ENCODE measurements at regions not wholly inside any gene's neighbourhood (a gene's known extent, or its start where the extent isn't known, plus 50 kb on each side); places are given as distances from the start of the nearest gene placed in this dataset.

DNA sequence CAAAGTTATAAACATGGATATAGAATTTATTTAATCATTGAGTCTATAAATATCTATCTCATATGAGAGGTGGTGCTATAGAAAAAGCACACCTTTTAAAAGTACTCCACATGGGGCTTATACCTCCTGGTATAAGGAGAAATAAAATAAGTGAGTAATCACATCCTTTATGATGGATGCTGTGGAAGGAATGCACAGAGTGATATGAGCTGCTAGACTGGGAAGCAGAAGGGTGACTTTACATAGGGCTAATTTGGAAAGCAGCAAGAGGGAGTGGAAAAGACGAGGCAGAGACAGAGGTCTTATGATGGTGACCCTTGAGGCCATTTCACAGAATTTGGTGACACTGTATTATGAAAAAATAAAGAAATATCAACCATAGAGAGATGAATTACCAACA is 59.4 kb upstream of the AHR start:
- TF ChIP-seq POLR2A (IDR thresholded peaks at IDR 0.05) = no peak
- TF ChIP-seq, protein P1, sequence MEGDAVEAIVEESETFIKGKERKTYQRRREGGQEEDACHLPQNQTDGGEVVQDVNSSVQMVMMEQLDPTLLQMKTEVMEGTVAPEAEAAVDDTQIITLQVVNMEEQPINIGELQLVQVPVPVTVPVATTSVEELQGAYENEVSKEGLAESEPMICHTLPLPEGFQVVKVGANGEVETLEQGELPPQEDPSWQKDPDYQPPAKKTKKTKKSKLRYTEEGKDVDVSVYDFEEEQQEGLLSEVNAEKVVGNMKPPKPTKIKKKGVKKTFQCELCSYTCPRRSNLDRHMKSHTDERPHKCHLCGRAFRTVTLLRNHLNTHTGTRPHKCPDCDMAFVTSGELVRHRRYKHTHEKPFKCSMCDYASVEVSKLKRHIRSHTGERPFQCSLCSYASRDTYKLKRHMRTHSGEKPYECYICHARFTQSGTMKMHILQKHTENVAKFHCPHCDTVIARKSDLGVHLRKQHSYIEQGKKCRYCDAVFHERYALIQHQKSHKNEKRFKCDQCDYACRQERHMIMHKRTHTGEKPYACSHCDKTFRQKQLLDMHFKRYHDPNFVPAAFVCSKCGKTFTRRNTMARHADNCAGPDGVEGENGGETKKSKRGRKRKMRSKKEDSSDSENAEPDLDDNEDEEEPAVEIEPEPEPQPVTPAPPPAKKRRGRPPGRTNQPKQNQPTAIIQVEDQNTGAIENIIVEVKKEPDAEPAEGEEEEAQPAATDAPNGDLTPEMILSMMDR (IDR thresholded peaks at IDR 0.05) = no peak

All from thyroid gland (tissue), 4 donors.